HL-60 (cell line): ENCODE measurements at regions not wholly inside any gene's neighbourhood (a gene's known extent, or its start where the extent isn't known, plus 50 kb on each side); places are given as distances from the start of the nearest gene placed in this dataset.

Experiments
- CTCF ChIP-seq: IDR thresholded peaks from one replicate; pipeline ENCODE4 v1.5.1; 2011; ENCODE audit warnings: low read length, control low read depth, inconsistent platforms; ENCODE audit not compliant: insufficient read depth
- GABPA ChIP-seq: IDR thresholded peaks from 2 replicates; pipeline ENCODE4 v1.6.1; 2012; ENCODE audit warnings: low read depth
- POLR2AphosphoS5 ChIP-seq: IDR thresholded peaks from 2 replicates; pipeline ENCODE4 v1.6.1; 2012; ENCODE audit warnings: low read depth
- REST ChIP-seq: IDR thresholded peaks from 2 replicates; pipeline ENCODE4 v1.6.1; 2012; ENCODE audit warnings: low read depth; ENCODE audit not compliant: insufficient replicate concordance

GRCh38 chr18:40357536-40357935 is 1597.5 kb upstream of the PIK3C3 start:
- TF ChIP-seq CTCF, result no peak
- no peak for TF ChIP-seq POLR2AphosphoS5
- no peak for TF ChIP-seq REST
- no peak for TF ChIP-seq GABPA
